HEK293 (cell line): ENCODE measurements at regions not wholly inside any gene's neighbourhood (a gene's known extent, or its start where the extent isn't known, plus 50 kb on each side); places are given as distances from the start of the nearest gene placed in this dataset.

ENCODE experiments used
- CTCF ChIA-PET: fragments of 350-600 bp; formaldehyde crosslinking; extraction: SDS; loops from one replicate; lab custom pipeline; 2021; ENCODE audit warnings: antibody characterized with exemption; lab: Yijun Ruan, JAX
- POLR2A ChIA-PET: fragments of 300-600 bp; formaldehyde crosslinking; extraction: SDS; loops from one replicate; lab custom pipeline; 2020; ENCODE audit warnings: antibody characterized with exemption, inconsistent platforms; lab: Yijun Ruan, JAX
- H3K27ac ChIP-seq: fragments of 200-500 bp; sonication (Bioruptor generic); 2 replicates; pipeline ENCODE4 v1.5.1; 2014; ENCODE audit warnings: low read depth, low read length, control low read depth, inconsistent platforms; ENCODE audit errors: extremely low read depth
- H3K36me3 ChIP-seq, 2 experiments: fragments of 200-500 bp in 1 of 2; sonication (Bioruptor generic) in 1 of 2; 1 replicate in 1 of 2; 2 replicates in 1 of 2; pipeline ENCODE4 v1.5.1; 2014 to 2017; ENCODE audit warnings: inconsistent platforms in 2 of 2, low read length in 2 of 2; ENCODE audit not compliant: control insufficient read depth in 2 of 2, insufficient read depth in 1 of 2
- H3K4me1 ChIP-seq: fragments of 200-500 bp; sonication (Bioruptor generic); 2 replicates; pipeline ENCODE4 v1.5.1; 2014; ENCODE audit warnings: mild to moderate bottlenecking, low read length, inconsistent platforms; ENCODE audit not compliant: control insufficient read depth, insufficient read depth
- H3K4me3 ChIP-seq: 2 replicates; pipeline ENCODE4 v1.5.1; 2011; ENCODE audit warnings: low read depth, mild to moderate bottlenecking, control low read depth, low read length, moderate library complexity
- H3K9me3 ChIP-seq: fragments of 200-500 bp; sonication (Bioruptor generic); 2 replicates; pipeline ENCODE4 v1.5.1; 2014; ENCODE audit warnings: low read depth, low read length, inconsistent platforms; ENCODE audit not compliant: control insufficient read depth, insufficient read depth
- GLI2 ChIP-seq: fragments of 450-650 bp; formaldehyde crosslinking; IDR thresholded peaks from 2 replicates; pipeline ENCODE4; 2017; ENCODE audit warnings: missing biosample characterization, missing genetic modification characterization, low read depth, borderline replicate concordance
- KLF1 ChIP-seq: fragments of 450-650 bp; formaldehyde crosslinking; IDR thresholded peaks from 2 replicates; pipeline ENCODE4 v1.5.1; 2016; ENCODE audit warnings: missing biosample characterization, missing genetic modification characterization
- RBAK ChIP-seq: fragments of 450-650 bp; formaldehyde crosslinking; IDR thresholded peaks from 2 replicates; pipeline ENCODE4 v1.5.1; 2016; ENCODE audit warnings: missing biosample characterization, missing genetic modification characterization
- SCRT1 ChIP-seq: fragments of 450-650 bp; formaldehyde crosslinking; IDR thresholded peaks from 2 replicates; pipeline ENCODE4 v1.5.1; 2016; ENCODE audit warnings: missing biosample characterization, missing genetic modification characterization, borderline replicate concordance
- SETDB1 ChIP-seq: IDR thresholded peaks from one replicate; pipeline ENCODE4 v1.6.1; 2017; ENCODE audit warnings: mild to moderate bottlenecking, low read length, moderate library complexity, mixed read lengths; ENCODE audit not compliant: insufficient read length
- SP7 ChIP-seq: fragments of 450-650 bp; formaldehyde crosslinking; IDR thresholded peaks from 2 replicates; pipeline ENCODE4 v1.5.1; 2016; ENCODE audit warnings: missing biosample characterization, missing genetic modification characterization
- ZBTB21 ChIP-seq: fragments of 450-650 bp; formaldehyde crosslinking; IDR thresholded peaks from 2 replicates; pipeline ENCODE4 v1.5.1; 2017; ENCODE audit warnings: missing biosample characterization, missing genetic modification characterization
- ZFP37 ChIP-seq: fragments of 450-650 bp; formaldehyde crosslinking; IDR thresholded peaks from 2 replicates; pipeline ENCODE4 v1.5.1; 2016; ENCODE audit warnings: missing biosample characterization, missing genetic modification characterization
- ZFP41 ChIP-seq: fragments of 450-650 bp; formaldehyde crosslinking; IDR thresholded peaks from 2 replicates; pipeline ENCODE4 v1.5.1; 2016; ENCODE audit warnings: missing biosample characterization, missing genetic modification characterization, borderline replicate concordance
- ZNF132 ChIP-seq: fragments of 450-650 bp; formaldehyde crosslinking; IDR thresholded peaks from 2 replicates; pipeline ENCODE4 v1.5.1; 2017; ENCODE audit warnings: missing biosample characterization, missing genetic modification characterization, borderline replicate concordance
- ZNF140 ChIP-seq: fragments of 450-650 bp; formaldehyde crosslinking; IDR thresholded peaks from 2 replicates; pipeline ENCODE4 v1.5.1; 2016; ENCODE audit warnings: missing biosample characterization, missing genetic modification characterization
- ZNF324 ChIP-seq: fragments of 450-650 bp; formaldehyde crosslinking; IDR thresholded peaks from 2 replicates; pipeline ENCODE4 v1.5.1; 2016; ENCODE audit warnings: missing biosample characterization, missing genetic modification characterization
- ZNF404 ChIP-seq: fragments of 450-650 bp; formaldehyde crosslinking; IDR thresholded peaks from 2 replicates; pipeline ENCODE4 v1.5.1; 2017; ENCODE audit warnings: missing biosample characterization, missing genetic modification characterization
- ZNF473 ChIP-seq: fragments of 450-650 bp; formaldehyde crosslinking; IDR thresholded peaks from 2 replicates; pipeline ENCODE4 v1.5.1; 2017; ENCODE audit warnings: missing biosample characterization, missing genetic modification characterization
- ZNF48 ChIP-seq: fragments of 450-650 bp; formaldehyde crosslinking; IDR thresholded peaks from 2 replicates; pipeline ENCODE4 v1.5.1; 2016; ENCODE audit warnings: missing biosample characterization, missing genetic modification characterization
- ZNF510 ChIP-seq: fragments of 450-650 bp; formaldehyde crosslinking; IDR thresholded peaks from 2 replicates; pipeline ENCODE4 v1.5.1; 2018; ENCODE audit warnings: mild to moderate bottlenecking, missing genetic modification characterization, missing biosample characterization; ENCODE audit not compliant: insufficient replicate concordance
- ZNF549 ChIP-seq: fragments of 450-650 bp; IDR thresholded peaks from 2 replicates; pipeline ENCODE4 v1.5.1; 2018; ENCODE audit warnings: missing biosample characterization, missing genetic modification characterization, mild to moderate bottlenecking, inconsistent platforms, moderate library complexity
- ZNF555 ChIP-seq: fragments of 450-650 bp; formaldehyde crosslinking; conservative IDR thresholded peaks from 2 replicates; pipeline ENCODE4 v1.5.1; 2017; ENCODE audit warnings: missing biosample characterization, mild to moderate bottlenecking, missing genetic modification characterization, inconsistent platforms
- ZNF558 ChIP-seq: fragments of 450-650 bp; formaldehyde crosslinking; IDR thresholded peaks from 2 replicates; pipeline ENCODE4 v1.5.1; 2016; ENCODE audit warnings: missing biosample characterization, missing genetic modification characterization
- ZNF610 ChIP-seq: fragments of 450-650 bp; formaldehyde crosslinking; IDR thresholded peaks from 2 replicates; pipeline ENCODE4 v1.5.1; 2016; ENCODE audit warnings: missing biosample characterization, missing genetic modification characterization, borderline replicate concordance
- ZNF707 ChIP-seq: fragments of 450-650 bp; formaldehyde crosslinking; IDR thresholded peaks from 2 replicates; pipeline ENCODE4 v1.5.1; 2016; ENCODE audit warnings: missing biosample characterization, missing genetic modification characterization
- TF ChIP-seq, protein P1 (sequence below): fragments of 450-650 bp; formaldehyde crosslinking; IDR thresholded peaks from 2 replicates; pipeline ENCODE4 v1.5.1; 2016; ENCODE audit warnings: missing biosample characterization, missing genetic modification characterization, borderline replicate concordance
- TF ChIP-seq, protein P2 (sequence below): fragments of 450-650 bp; formaldehyde crosslinking; IDR thresholded peaks from 2 replicates; pipeline ENCODE4 v1.5.1; 2016; ENCODE audit warnings: missing biosample characterization, missing genetic modification characterization
- TF ChIP-seq, protein P3 (sequence below): fragments of 450-650 bp; formaldehyde crosslinking; IDR thresholded peaks from 2 replicates; pipeline ENCODE4 v1.5.1; 2016; ENCODE audit warnings: missing biosample characterization, missing genetic modification characterization
- TF ChIP-seq, protein P4 (sequence below): fragments of 450-650 bp; formaldehyde crosslinking; IDR thresholded peaks from 2 replicates; pipeline ENCODE4 v1.5.1; 2016; ENCODE audit warnings: missing biosample characterization, missing genetic modification characterization, borderline replicate concordance
- TF ChIP-seq, protein P5 (sequence below): fragments of 450-650 bp; formaldehyde crosslinking; IDR thresholded peaks from 2 replicates; pipeline ENCODE4 v1.5.1; 2017; ENCODE audit warnings: missing biosample characterization, missing genetic modification characterization

DNA sequence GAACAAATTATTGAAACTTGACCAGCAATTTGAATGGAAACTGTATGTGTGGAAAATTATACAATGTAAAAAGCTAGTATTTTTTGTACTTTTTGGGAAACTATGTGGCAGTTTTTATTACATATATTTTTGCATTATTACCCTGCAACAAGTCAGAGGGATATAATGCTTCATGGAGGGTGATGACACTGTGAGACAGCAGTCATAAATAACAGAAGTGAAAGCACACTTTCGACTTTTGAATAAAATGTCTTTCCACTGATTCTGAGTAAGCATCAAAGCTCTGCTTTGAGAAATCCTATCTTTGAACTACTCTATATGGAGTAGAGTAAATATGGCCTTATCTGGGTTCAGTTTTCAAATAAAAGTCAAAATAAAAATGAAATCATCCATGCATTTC lies 122.6 kb upstream of the PABPC4L start (continued):
- TF ChIP-seq ZNF610 (tag by site-specific recombination) (no peak), ZNF555 (tag by site-specific recombination) (no peak), ZNF558 (tag by site-specific recombination) (no peak), KLF1 (tag by site-specific recombination) (no peak), ZNF473 (tag by site-specific recombination) (no peak), ZNF48 (tag by site-specific recombination) (no peak)

DNA sequence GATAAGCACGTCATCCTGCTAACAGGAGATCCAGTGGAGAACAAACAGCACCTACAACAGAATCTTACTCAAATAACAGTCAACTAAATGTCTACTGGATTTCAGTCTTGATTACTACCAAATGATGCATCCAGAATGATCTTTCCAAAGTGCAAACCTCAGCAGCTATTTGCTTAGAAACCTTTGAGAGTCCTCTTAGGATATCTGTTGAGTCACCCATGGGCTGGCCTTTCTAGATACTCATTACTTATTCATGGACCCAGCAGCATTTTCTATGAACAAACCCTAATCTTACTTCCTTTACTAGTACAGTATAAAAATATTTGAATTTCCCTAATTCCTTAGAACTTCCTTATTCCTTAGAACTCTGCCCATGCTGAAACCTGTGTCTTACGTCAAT lies 118.5 kb upstream of the PABPC4L start:
- ChIA-PET CTCF (no interaction called here), POLR2A (no interaction called here)
- TF ChIP-seq ZNF140: no peak
- no peak for TF ChIP-seq SCRT1
- TF ChIP-seq ZNF324 (tag by site-specific recombination): no peak
- no peak for TF ChIP-seq ZNF510 (tag by site-specific recombination)
- TF ChIP-seq, protein P1, sequence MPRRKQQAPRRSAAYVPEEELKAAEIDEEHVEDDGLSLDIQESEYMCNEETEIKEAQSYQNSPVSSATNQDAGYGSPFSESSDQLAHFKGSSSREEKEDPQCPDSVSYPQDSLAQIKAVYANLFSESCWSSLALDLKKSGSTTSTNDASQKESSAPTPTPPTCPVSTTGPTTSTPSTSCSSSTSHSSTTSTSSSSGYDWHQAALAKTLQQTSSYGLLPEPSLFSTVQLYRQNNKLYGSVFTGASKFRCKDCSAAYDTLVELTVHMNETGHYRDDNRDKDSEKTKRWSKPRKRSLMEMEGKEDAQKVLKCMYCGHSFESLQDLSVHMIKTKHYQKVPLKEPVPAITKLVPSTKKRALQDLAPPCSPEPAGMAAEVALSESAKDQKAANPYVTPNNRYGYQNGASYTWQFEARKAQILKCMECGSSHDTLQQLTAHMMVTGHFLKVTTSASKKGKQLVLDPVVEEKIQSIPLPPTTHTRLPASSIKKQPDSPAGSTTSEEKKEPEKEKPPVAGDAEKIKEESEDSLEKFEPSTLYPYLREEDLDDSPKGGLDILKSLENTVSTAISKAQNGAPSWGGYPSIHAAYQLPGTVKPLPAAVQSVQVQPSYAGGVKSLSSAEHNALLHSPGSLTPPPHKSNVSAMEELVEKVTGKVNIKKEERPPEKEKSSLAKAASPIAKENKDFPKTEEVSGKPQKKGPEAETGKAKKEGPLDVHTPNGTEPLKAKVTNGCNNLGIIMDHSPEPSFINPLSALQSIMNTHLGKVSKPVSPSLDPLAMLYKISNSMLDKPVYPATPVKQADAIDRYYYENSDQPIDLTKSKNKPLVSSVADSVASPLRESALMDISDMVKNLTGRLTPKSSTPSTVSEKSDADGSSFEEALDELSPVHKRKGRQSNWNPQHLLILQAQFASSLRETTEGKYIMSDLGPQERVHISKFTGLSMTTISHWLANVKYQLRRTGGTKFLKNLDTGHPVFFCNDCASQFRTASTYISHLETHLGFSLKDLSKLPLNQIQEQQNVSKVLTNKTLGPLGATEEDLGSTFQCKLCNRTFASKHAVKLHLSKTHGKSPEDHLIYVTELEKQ (tag by site-specific recombination): no peak
- TF ChIP-seq ZFP37: no peak
- no peak for TF ChIP-seq SP7 (tag by site-specific recombination)
- TF ChIP-seq ZFP41: no peak
- no peak for TF ChIP-seq ZNF404 (tag by site-specific recombination)
- TF ChIP-seq, protein P2, sequence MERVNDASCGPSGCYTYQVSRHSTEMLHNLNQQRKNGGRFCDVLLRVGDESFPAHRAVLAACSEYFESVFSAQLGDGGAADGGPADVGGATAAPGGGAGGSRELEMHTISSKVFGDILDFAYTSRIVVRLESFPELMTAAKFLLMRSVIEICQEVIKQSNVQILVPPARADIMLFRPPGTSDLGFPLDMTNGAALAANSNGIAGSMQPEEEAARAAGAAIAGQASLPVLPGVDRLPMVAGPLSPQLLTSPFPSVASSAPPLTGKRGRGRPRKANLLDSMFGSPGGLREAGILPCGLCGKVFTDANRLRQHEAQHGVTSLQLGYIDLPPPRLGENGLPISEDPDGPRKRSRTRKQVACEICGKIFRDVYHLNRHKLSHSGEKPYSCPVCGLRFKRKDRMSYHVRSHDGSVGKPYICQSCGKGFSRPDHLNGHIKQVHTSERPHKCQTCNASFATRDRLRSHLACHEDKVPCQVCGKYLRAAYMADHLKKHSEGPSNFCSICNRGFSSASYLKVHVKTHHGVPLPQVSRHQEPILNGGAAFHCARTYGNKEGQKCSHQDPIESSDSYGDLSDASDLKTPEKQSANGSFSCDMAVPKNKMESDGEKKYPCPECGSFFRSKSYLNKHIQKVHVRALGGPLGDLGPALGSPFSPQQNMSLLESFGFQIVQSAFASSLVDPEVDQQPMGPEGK (tag by site-specific recombination): no peak
- no peak for TF ChIP-seq GLI2 (tag by site-specific recombination)
- TF ChIP-seq, protein P3, sequence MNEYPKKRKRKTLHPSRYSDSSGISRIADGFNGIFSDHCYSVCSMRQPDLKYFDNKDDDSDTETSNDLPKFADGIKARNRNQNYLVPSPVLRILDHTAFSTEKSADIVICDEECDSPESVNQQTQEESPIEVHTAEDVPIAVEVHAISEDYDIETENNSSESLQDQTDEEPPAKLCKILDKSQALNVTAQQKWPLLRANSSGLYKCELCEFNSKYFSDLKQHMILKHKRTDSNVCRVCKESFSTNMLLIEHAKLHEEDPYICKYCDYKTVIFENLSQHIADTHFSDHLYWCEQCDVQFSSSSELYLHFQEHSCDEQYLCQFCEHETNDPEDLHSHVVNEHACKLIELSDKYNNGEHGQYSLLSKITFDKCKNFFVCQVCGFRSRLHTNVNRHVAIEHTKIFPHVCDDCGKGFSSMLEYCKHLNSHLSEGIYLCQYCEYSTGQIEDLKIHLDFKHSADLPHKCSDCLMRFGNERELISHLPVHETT: no peak
- TF ChIP-seq ZBTB21 (tag by site-specific recombination): no peak
- H3K36me3 ChIP-seq: no peaks in the 10 kb centered on the region
- H3K4me3 ChIP-seq: no peak overlapping the region
- no peaks in the 10 kb centered on the region for H3K9me3 ChIP-seq
- no peak overlapping the region for H3K27ac ChIP-seq
- H3K4me1 ChIP-seq: no peaks in the 10 kb centered on the region

DNA sequence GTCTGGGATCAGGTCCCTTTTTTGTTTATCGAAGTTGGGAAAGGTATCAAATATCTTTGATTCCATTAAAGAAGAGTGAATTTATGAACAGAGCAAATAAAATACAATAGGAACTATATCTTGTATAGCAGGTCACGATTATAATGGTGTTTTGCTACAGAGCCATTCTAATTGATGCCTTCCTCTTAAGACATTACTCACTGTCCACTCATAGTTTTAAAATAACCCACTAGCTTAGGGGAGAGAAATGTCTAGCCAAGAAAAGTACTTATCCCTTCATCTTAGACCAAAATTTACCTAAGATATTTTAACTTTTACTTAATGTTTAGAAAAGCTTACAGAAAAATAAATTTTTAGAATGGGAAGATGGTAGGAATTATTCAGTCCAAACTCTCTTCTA lies 112.0 kb upstream of the PABPC4L start:
- Histone ChIP-seq H3K9me3 (no peaks in the 10 kb centered on the region), H3K4me1 (no peaks in the 10 kb centered on the region), H3K27ac (no peak overlapping the region), H3K36me3 (no peaks in the 10 kb centered on the region), H3K4me3 (no peak overlapping the region)
- ChIA-PET CTCF (no interaction called here), POLR2A (no interaction called here)
- TF ChIP-seq RBAK (tag by site-specific recombination) (no peak), SETDB1 (no peak), SP7 (tag by site-specific recombination) (no peak), ZNF132 (tag by site-specific recombination) (no peak), ZNF707 (tag by site-specific recombination) (no peak), ZNF549 (tag by site-specific recombination) (no peak)
- TF ChIP-seq, protein P4, sequence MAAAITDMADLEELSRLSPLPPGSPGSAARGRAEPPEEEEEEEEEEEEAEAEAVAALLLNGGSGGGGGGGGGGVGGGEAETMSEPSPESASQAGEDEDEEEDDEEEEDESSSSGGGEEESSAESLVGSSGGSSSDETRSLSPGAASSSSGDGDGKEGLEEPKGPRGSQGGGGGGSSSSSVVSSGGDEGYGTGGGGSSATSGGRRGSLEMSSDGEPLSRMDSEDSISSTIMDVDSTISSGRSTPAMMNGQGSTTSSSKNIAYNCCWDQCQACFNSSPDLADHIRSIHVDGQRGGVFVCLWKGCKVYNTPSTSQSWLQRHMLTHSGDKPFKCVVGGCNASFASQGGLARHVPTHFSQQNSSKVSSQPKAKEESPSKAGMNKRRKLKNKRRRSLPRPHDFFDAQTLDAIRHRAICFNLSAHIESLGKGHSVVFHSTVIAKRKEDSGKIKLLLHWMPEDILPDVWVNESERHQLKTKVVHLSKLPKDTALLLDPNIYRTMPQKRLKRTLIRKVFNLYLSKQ (tag by site-specific recombination): no peak
- TF ChIP-seq, protein P5, sequence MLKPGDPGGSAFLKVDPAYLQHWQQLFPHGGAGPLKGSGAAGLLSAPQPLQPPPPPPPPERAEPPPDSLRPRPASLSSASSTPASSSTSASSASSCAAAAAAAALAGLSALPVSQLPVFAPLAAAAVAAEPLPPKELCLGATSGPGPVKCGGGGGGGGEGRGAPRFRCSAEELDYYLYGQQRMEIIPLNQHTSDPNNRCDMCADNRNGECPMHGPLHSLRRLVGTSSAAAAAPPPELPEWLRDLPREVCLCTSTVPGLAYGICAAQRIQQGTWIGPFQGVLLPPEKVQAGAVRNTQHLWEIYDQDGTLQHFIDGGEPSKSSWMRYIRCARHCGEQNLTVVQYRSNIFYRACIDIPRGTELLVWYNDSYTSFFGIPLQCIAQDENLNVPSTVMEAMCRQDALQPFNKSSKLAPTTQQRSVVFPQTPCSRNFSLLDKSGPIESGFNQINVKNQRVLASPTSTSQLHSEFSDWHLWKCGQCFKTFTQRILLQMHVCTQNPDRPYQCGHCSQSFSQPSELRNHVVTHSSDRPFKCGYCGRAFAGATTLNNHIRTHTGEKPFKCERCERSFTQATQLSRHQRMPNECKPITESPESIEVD: no peak
